ENCODE measurements at regions not wholly inside any gene's neighbourhood (a gene's known extent, or its start where the extent isn't known, plus 50 kb on each side); places are given as distances from the start of the nearest gene placed in this dataset.

DNA sequence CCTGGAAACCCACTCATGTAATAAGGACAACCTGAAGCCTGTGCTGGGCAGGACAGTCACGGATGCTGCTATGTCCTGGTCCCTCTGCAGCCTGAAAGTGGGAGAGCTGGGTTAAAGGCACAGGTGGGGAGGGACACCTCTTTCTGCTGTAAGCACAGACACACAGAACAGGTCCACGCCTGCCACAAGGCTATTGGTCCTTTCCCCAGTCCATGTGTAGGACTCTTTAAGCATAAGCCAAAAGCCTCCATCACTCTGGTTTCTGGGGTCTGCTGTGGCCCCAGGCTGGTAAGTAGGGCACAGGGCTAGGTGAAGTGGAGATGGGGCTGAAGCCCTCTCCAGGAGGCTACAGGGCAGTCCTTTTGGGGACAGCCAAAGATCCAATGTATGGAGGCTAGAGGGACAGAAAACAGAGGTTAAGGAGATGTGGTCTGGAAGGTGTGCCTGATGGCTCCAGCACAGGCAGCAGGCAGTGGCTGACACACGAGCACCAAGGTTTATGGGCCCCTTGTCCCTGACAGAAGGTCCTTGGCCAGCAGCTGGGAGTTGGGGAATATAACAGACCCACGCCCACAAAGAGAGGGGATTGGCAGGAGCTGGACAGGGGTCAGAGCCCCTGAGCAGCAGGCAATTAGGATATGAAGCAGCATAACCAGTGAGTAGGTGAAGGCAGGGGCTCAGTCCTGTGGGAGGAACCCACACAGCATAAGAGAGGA, 203.6 kb upstream of the MVB12B start:
- Histone ChIP-seq H3K9me3 (no peaks in the 10 kb centered on the region), H3K36me3 (ENCODE audit: low read depth) (no peaks in the 10 kb centered on the region), H3K4me1 (ENCODE audit: low read depth) (no peaks in the 10 kb centered on the region), H3K4me3 (no peak overlapping the region)
- TF ChIP-seq, protein P1, sequence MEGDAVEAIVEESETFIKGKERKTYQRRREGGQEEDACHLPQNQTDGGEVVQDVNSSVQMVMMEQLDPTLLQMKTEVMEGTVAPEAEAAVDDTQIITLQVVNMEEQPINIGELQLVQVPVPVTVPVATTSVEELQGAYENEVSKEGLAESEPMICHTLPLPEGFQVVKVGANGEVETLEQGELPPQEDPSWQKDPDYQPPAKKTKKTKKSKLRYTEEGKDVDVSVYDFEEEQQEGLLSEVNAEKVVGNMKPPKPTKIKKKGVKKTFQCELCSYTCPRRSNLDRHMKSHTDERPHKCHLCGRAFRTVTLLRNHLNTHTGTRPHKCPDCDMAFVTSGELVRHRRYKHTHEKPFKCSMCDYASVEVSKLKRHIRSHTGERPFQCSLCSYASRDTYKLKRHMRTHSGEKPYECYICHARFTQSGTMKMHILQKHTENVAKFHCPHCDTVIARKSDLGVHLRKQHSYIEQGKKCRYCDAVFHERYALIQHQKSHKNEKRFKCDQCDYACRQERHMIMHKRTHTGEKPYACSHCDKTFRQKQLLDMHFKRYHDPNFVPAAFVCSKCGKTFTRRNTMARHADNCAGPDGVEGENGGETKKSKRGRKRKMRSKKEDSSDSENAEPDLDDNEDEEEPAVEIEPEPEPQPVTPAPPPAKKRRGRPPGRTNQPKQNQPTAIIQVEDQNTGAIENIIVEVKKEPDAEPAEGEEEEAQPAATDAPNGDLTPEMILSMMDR (IDR thresholded peaks at IDR 0.05): no peak
- no peak for ATAC-seq
- intact Hi-C loops (cut with DNase I, micrococcal nuclease): no loop called here
- no peak for DNase-seq

DNA sequence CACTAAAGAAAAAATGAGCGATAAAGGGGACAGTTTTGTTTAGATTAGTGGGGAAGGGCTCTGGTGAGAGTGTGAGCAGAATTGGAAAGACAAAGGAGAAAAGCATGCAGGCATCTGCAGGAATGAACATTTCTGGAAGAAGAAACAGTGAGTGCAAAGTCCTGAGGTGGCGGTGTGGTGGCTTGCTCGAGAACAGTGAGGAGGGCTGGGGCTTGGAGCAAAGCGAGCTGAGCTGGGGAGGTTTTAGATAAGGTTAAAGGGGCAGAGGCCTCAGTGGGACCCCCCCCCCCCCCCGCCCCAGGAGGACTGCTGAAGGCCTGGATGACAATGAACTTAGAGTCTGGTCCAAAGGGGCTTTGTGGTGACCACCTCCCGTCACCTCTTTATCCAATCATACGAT, 202.7 kb upstream of the MVB12B start:
- Histone ChIP-seq H3K4me3 (no peak overlapping the region), H3K4me1 (ENCODE audit: low read depth) (no peaks in the 10 kb centered on the region), H3K36me3 (ENCODE audit: low read depth) (no peaks in the 10 kb centered on the region), H3K9me3 (no peaks in the 10 kb centered on the region)
- TF ChIP-seq, protein P1 (IDR thresholded peaks at IDR 0.05): no peak
- intact Hi-C loops (cut with DNase I, micrococcal nuclease): no loop called here
- ATAC-seq: no peak
- DNase-seq: no peak

DNA sequence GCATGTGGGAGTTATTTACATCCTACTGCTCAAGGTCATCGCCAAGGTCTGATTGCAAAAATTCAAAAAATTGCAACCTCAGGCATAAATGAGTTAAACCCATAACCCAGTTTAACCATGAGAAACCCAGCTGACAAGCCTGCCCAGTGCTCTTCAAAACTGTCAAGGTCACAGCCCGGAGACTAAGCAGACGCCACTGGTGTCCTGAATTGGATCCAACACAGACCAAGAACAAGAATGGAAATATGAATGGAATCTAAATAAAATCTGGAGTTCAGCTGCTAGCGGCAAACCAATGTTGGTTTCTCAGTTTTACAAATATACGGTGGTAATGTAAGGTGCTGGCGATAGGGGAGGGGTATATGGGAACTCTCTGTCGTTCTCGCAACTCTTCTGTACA, 201.5 kb upstream of the MVB12B start:
- H3K9me3 ChIP-seq: no peaks in the 10 kb centered on the region
- no peaks in the 10 kb centered on the region for H3K36me3 ChIP-seq (ENCODE audit: low read depth)
- DNase-seq (no peak), ATAC-seq (no peak)
- intact Hi-C loops (cut with DNase I, micrococcal nuclease): no loop called here
- TF ChIP-seq, protein P1 (IDR thresholded peaks at IDR 0.05): no peak
- H3K4me3 ChIP-seq: no peak overlapping the region
- no peaks in the 10 kb centered on the region for H3K4me1 ChIP-seq (ENCODE audit: low read depth)

DNA sequence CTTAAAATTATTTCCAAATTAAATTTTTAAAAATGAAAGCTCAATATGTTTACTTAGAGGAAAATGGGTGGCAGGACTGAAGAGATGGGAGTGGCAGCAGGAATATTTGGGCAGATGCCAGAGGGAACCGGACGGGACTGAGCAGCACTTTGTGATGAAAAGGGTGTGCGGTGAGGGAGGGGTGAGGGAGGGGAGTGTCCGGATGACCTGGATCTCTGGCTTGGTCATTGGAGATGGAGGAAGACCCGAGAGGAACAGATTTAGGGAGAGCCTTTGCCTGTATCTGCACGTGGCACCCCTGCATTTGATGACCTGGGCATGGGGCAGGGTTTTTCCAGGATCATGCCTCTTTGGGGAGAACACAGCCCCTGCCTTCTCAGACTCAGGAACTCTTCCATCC, 201.1 kb upstream of the MVB12B start:
- no peaks in the 10 kb centered on the region for H3K4me1 ChIP-seq (ENCODE audit: low read depth)
- no peak for ATAC-seq
- H3K9me3 ChIP-seq: no peaks in the 10 kb centered on the region
- intact Hi-C loops (cut with DNase I, micrococcal nuclease): no loop called here
- TF ChIP-seq, protein P1 (IDR thresholded peaks at IDR 0.05): no peak
- no peak overlapping the region for H3K4me3 ChIP-seq
- no peaks in the 10 kb centered on the region for H3K36me3 ChIP-seq (ENCODE audit: low read depth)
- no peak for DNase-seq

DNA sequence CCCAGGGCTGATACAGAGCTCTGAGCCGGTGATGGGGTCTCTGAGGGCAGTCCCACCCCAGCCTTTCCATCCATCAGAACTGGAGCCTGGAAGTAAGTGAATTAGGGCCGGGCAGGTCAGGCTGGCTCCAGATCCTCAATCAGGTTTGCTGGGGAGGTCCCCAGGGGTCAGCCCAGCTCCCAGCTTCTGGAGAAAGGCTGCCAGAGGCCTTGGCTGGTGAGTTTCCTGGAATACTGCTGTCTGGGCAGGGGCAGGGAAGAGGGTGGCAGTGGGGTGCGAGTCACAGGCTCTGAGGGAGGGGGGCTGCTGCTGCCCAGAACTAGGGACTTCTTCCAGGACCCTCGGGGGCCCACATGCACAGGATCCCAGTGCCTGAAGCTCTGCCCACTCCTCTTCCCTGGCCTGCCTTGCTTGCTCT, 200.6 kb upstream of the MVB12B start:
- no peak overlapping the region for H3K4me3 ChIP-seq
- intact Hi-C loops (cut with DNase I, micrococcal nuclease): no loop called here
- TF ChIP-seq, protein P1 (IDR thresholded peaks at IDR 0.05): no peak
- H3K9me3 ChIP-seq: no peaks in the 10 kb centered on the region
- no peak for ATAC-seq
- no peak for DNase-seq
- H3K4me1 ChIP-seq (ENCODE audit: low read depth): no peaks in the 10 kb centered on the region
- H3K36me3 ChIP-seq (ENCODE audit: low read depth): no peaks in the 10 kb centered on the region

DNA sequence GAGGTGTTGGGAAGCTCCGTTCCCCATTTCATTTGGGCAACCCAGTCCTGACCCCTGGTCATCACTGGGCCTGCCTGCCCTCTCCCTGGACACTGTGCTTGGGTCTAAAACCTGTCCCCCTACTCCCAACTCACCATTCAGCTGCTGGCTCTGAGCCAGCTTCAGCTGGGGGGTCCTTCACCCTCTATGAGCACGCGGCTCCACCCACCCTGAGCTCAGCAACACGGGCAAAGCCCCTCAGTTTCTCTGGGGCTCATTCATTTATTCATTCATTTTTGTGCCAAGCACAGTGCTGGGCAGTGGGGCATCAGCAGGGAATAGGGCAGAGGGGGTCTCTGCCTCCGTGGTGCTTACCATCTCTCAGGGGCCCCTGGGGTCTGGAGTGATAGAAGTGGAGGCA, 199.8 kb upstream of the MVB12B start:
- no peak for ATAC-seq
- intact Hi-C loops (cut with DNase I, micrococcal nuclease): no loop called here
- no peaks in the 10 kb centered on the region for H3K9me3 ChIP-seq
- H3K4me1 ChIP-seq (ENCODE audit: low read depth): no peaks in the 10 kb centered on the region
- no peak for DNase-seq
- TF ChIP-seq, protein P1 (IDR thresholded peaks at IDR 0.05): no peak
- H3K4me3 ChIP-seq: no peak overlapping the region
- H3K36me3 ChIP-seq (ENCODE audit: low read depth): no peaks in the 10 kb centered on the region

All from mucosa of descending colon (tissue), 3 donors.